CD4-positive, alpha-beta memory T cell (primary cell): ENCODE measurements at regions not wholly inside any gene's neighbourhood (a gene's known extent, or its start where the extent isn't known, plus 50 kb on each side); places are given as distances from the start of the nearest gene placed in this dataset.

Experiments
- CTCF ChIA-PET: fragments of 350-600 bp; sonication (Branson Sonifier 250); formaldehyde crosslinking; loops from one replicate; lab custom pipeline; 2021; ENCODE audit warnings: inconsistent platforms; ENCODE audit not compliant: partially characterized antibody; lab: Charles Lee
- POLR2A ChIA-PET: fragments of 350-600 bp; sonication (Branson Sonifier 250); formaldehyde crosslinking; loops from one replicate; lab custom pipeline; 2021; ENCODE audit not compliant: partially characterized antibody; lab: Charles Lee
- DNase-seq, 5 donors: peaks; one replicate each; pipeline versions ENCODE4 v3.0.0 to v3.0.0-alpha.2; 2020 to 2022; ENCODE audit warnings: mixed read lengths in 1 of 5
- H3K27ac ChIP-seq: one replicate; pipeline ENCODE4 v1.7.0; 2013; ENCODE audit warnings: low read depth, low read length
- H3K27me3 ChIP-seq: 2 replicates; pipeline ENCODE4 v1.7.0; 2013; ENCODE audit warnings: mild to moderate bottlenecking, low read length, moderate library complexity; ENCODE audit not compliant: insufficient read depth
- H3K36me3 ChIP-seq: 2 replicates; pipeline ENCODE4 v1.7.0; 2013; ENCODE audit warnings: mild to moderate bottlenecking, low read length, moderate library complexity; ENCODE audit not compliant: insufficient read depth
- H3K4me1 ChIP-seq: 2 replicates; pipeline ENCODE4 v1.7.0; 2013; ENCODE audit warnings: mild to moderate bottlenecking, low read length, moderate library complexity; ENCODE audit not compliant: insufficient read depth
- H3K4me3 ChIP-seq, 2 donors: one replicate each; pipeline ENCODE4 v1.7.0; 2013; ENCODE audit warnings: low read length in 2 of 2, mild to moderate bottlenecking in 1 of 2
- H3K9me3 ChIP-seq, 2 donors: one replicate each; pipeline ENCODE4 v1.7.0; 2013; ENCODE audit warnings: low read length in 2 of 2, control low read depth in 1 of 2; ENCODE audit not compliant: control insufficient read depth in 1 of 2
- H3K27ac Mint-ChIP-seq, 7 donors: one replicate each; pipeline ENCODE4 v1.8.0; 2020 to 2021; ENCODE audit warnings: mixed read lengths in 7 of 7, mild to moderate bottlenecking in 6 of 7, inconsistent platforms in 3 of 7, moderate library complexity in 3 of 7
- H3K27me3 Mint-ChIP-seq, 2 donors: one replicate each; pipeline ENCODE4 v1.8.0; 2020 to 2021; ENCODE audit warnings: mixed read lengths in 2 of 2
- H3K36me3 Mint-ChIP-seq, 2 donors: one replicate each; pipeline ENCODE4 v1.8.0; 2020 to 2021; ENCODE audit warnings: mixed read lengths in 2 of 2, inconsistent platforms in 1 of 2, mild to moderate bottlenecking in 1 of 2
- H3K4me1 Mint-ChIP-seq, 4 donors: one replicate each; pipeline ENCODE4 v1.8.0; 2020 to 2021; ENCODE audit warnings: mixed read lengths in 4 of 4, mild to moderate bottlenecking in 1 of 4
- H3K4me3 Mint-ChIP-seq, 8 donors: one replicate each; pipeline ENCODE4 v1.8.0; 2020 to 2021; ENCODE audit warnings: mixed read lengths in 8 of 8, mild to moderate bottlenecking in 7 of 8, moderate library complexity in 6 of 8, inconsistent platforms in 3 of 8
- H3K9me3 Mint-ChIP-seq, 8 donors: one replicate each; pipeline ENCODE4 v1.8.0; 2020 to 2021; ENCODE audit warnings: mixed read lengths in 8 of 8, mild to moderate bottlenecking in 5 of 8, inconsistent platforms in 3 of 8, moderate library complexity in 1 of 8
- intact Hi-C: fragments of 100-400 bp; cut with micrococcal nuclease; formaldehyde crosslinking; loops from one replicate; pipeline ENCODE4 v1.15.1; 2023

DNA sequence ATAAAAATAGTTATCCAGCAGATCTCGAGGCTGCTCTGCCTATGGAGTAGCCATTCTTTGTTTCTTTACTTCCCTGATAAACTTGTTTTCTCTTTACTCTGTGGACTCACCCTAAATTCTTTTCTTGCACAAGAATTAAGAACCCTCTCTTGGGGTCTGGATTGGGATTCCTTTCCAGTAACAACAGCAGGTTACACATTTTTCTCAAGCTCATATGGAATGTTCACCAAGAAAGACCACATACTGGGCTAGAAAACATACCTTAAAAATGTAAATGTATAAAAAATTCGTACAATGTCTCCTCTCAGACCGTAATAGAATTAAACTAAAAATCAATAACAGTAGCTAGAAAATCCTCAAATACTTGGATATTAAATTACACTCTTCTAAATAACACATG, 299.2 kb downstream of the CNTN3 start:
- ChIA-PET CTCF (no interaction called here), POLR2A (no interaction called here)
- no peak overlapping the region for H3K27ac Mint-ChIP-seq
- peaks cover 2 to 24% (median 15%) of the 10 kb centered on the region in 8 donors for H3K9me3 Mint-ChIP-seq
- H3K4me1 Mint-ChIP-seq = no peaks in the 10 kb centered on the region
- no peak for DNase-seq
- Histone ChIP-seq H3K27ac (no peak overlapping the region), H3K27me3 (no peaks in the 10 kb centered on the region), H3K4me1 (no peaks in the 10 kb centered on the region), H3K36me3 (no peaks in the 10 kb centered on the region), H3K9me3 (no peaks in the 10 kb centered on the region), H3K4me3 (no peak overlapping the region)
- H3K4me3 Mint-ChIP-seq = no peak overlapping the region
- intact Hi-C loops = no loop called here
- no peaks in the 10 kb centered on the region for H3K36me3 Mint-ChIP-seq
- H3K27me3 Mint-ChIP-seq = no peaks in the 10 kb centered on the region

DNA sequence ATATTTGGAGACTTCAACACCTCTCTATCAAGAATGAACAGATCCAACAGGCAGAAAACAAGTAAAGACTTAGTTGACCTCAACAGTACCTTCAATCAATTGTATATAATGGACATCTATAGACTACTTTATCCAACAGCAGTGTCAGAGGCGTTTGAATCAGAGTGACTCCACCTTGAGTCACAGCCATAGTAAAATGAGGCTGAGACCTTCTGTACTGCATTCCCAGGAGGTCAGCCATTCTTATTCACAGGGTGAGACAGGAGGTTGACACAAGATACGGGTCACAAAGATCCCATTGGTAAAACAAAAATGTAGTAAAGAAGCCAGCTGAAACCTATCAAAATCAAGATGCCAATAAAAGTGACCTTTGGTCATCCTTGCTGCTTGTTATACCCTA, 299.8 kb downstream of the CNTN3 start:
- DNase-seq = no peak
- POLR2A ChIA-PET = no interaction called here

DNA sequence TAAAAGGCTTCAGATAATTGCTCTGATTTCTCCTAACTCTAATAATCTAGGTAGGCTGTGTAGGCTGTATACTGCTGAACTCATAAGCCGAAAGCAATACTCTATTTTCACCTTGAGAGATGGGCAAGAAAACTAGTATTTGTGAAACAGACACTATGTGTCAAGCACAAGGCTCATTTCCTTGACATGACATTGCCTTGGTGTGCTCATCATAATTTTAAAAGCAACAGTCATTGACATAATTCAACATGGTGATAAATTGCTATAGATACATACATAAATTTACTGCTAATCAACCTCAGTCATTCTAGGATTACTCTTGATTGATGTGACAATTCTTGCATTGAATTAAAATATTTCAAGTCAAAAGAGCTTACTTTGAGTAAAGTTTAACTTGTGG, 304.7 kb downstream of the CNTN3 start:
- Mint-ChIP-seq H3K36me3 (no peaks in the 10 kb centered on the region), H3K9me3 (peaks cover 0 to 19% (median 12%) of the 10 kb centered on the region in 8 donors), H3K4me1 (no peaks in the 10 kb centered on the region), H3K27ac (no peak overlapping the region), H3K27me3 (no peaks in the 10 kb centered on the region), H3K4me3 (no peak overlapping the region)
- H3K4me3 ChIP-seq = no peak overlapping the region
- no peaks in the 10 kb centered on the region for H3K27me3 ChIP-seq
- ChIA-PET POLR2A (no interaction called here), CTCF (no interaction called here)
- intact Hi-C loops = no loop called here
- no peaks in the 10 kb centered on the region for H3K4me1 ChIP-seq
- no peaks in the 10 kb centered on the region for H3K9me3 ChIP-seq
- no peaks in the 10 kb centered on the region for H3K36me3 ChIP-seq
- no peak overlapping the region for H3K27ac ChIP-seq
- DNase-seq = no peak

More for the DNA sequence above, 299.8 kb downstream of the CNTN3 start:
- H3K27ac Mint-ChIP-seq = no peak overlapping the region
- no peaks in the 10 kb centered on the region for H3K9me3 ChIP-seq
- no peaks in the 10 kb centered on the region for H3K36me3 Mint-ChIP-seq
- no peaks in the 10 kb centered on the region for H3K27me3 ChIP-seq
- no peaks in the 10 kb centered on the region for H3K4me1 Mint-ChIP-seq
- H3K4me3 Mint-ChIP-seq = no peak overlapping the region
- H3K27me3 Mint-ChIP-seq = no peaks in the 10 kb centered on the region
- no peak overlapping the region for H3K4me3 ChIP-seq
- intact Hi-C loops = no loop called here
- CTCF ChIA-PET = no interaction called here
- H3K36me3 ChIP-seq = no peaks in the 10 kb centered on the region
- no peak overlapping the region for H3K27ac ChIP-seq
- peaks cover 2 to 23% (median 15%) of the 10 kb centered on the region in 8 donors for H3K9me3 Mint-ChIP-seq
- H3K4me1 ChIP-seq = no peaks in the 10 kb centered on the region

DNA sequence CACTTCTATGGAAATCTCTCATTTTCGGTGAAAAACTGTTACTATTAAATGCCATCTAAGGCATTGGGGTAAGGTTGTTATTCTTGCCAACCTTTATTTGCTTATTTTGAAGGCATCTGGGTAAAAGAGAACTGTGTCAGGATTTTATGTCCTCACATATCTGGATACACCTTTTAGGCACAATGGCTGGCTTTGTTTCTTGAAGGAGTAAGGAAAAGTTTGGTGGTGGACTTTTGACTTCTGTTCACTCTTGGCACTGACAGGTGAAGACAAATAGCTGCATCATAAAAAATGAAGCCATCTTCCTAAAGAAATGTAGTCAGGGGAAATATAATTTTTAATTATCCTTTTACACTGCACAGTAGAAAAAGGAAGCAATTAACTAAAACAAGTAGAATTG, 310.0 kb downstream of the CNTN3 start:
- Histone ChIP-seq H3K4me3 (no peak overlapping the region), H3K9me3 (no peaks in the 10 kb centered on the region), H3K36me3 (no peaks in the 10 kb centered on the region), H3K27ac (no peak overlapping the region), H3K27me3 (no peaks in the 10 kb centered on the region), H3K4me1 (no peaks in the 10 kb centered on the region)
- no peak for DNase-seq
- ChIA-PET POLR2A (no interaction called here), CTCF (no interaction called here)
- H3K27ac Mint-ChIP-seq = no peak overlapping the region
- H3K9me3 Mint-ChIP-seq = peaks cover 0 to 6% (median 4%) of the 10 kb centered on the region in 8 donors
- H3K27me3 Mint-ChIP-seq = no peaks in the 10 kb centered on the region
- H3K36me3 Mint-ChIP-seq = no peaks in the 10 kb centered on the region
- intact Hi-C loops = no loop called here
- no peak overlapping the region for H3K4me3 Mint-ChIP-seq
- no peaks in the 10 kb centered on the region for H3K4me1 Mint-ChIP-seq

DNA sequence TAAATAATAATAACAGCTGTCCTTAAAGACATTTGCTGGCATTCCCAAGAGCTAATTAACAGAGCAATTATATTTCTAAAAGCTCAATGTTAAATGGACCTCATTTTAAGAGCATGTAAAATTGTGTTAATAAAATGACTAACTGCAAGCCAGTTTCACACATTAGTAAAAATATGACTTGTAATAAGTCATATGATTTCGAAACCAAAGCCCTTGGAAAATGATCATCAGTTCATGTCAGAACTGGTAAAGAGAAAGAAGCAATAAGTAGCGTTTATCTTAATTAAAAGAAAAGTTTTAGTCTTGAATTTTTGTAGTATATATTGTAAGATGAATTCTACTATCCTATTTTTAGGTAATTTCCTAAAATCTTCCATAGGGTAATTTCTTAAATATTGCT, 310.7 kb downstream of the CNTN3 start:
- intact Hi-C loops = no loop called here
- no peak overlapping the region for H3K4me3 Mint-ChIP-seq
- Histone ChIP-seq H3K27ac (no peak overlapping the region), H3K4me3 (no peak overlapping the region), H3K9me3 (no peaks in the 10 kb centered on the region), H3K36me3 (no peaks in the 10 kb centered on the region), H3K27me3 (no peaks in the 10 kb centered on the region), H3K4me1 (no peaks in the 10 kb centered on the region)
- H3K27me3 Mint-ChIP-seq = no peaks in the 10 kb centered on the region
- DNase-seq = no peak
- ChIA-PET CTCF (no interaction called here), POLR2A (no interaction called here)
- H3K27ac Mint-ChIP-seq = no peak overlapping the region
- peaks cover 0 to 7% (median 4%) of the 10 kb centered on the region in 8 donors for H3K9me3 Mint-ChIP-seq
- no peaks in the 10 kb centered on the region for H3K4me1 Mint-ChIP-seq
- no peaks in the 10 kb centered on the region for H3K36me3 Mint-ChIP-seq

DNA sequence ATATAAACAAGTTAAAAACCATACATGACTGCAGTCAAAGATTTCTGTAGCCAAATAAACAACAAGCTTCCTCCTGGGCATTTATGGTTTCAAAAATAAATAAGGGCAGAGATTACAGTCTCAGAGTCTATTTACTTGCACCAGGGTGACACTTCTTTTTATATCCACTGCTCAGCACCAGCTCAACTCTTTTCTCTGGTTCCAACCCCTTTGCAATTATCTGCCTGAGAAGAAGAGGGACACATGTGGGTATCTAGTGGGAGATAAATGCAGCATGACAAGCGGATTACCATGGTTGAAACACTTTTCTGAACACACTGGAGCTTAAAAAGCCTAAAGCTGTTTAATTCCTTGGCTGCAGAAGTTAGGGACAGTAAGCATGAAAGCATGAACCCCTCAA, 311.5 kb downstream of the CNTN3 start:
- no peaks in the 10 kb centered on the region for H3K27me3 ChIP-seq
- CTCF ChIA-PET = no interaction called here
- Mint-ChIP-seq H3K9me3 (peaks cover 0 to 8% (median 6%) of the 10 kb centered on the region in 8 donors), H3K4me1 (no peaks in the 10 kb centered on the region), H3K27ac (no peak overlapping the region), H3K4me3 (no peak overlapping the region), H3K27me3 (no peaks in the 10 kb centered on the region), H3K36me3 (no peaks in the 10 kb centered on the region)
- no peaks in the 10 kb centered on the region for H3K4me1 ChIP-seq
- intact Hi-C loops = no loop called here
- H3K27ac ChIP-seq = no peak overlapping the region
- no peak overlapping the region for H3K4me3 ChIP-seq
- H3K9me3 ChIP-seq = no peaks in the 10 kb centered on the region
- POLR2A ChIA-PET = no interaction called here
- H3K36me3 ChIP-seq = no peaks in the 10 kb centered on the region
- DNase-seq = no peak

DNA sequence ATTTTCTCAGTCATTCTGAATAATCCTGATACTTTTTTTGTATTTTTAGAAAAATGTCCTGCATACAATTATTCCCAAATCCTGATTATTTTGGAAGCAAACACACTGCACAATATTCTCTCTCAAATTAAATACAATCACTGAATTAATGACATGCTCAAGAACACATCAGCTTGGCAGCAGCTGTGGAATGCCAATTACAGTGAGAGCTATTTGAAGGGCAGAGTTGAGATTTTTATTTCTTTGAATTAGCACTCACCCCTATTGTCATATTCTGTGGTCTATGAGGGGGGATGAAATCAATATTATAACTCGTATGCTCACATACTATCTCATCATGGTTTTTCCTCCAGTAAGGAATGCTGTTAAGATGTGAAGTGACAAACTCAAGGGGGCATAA, 312.2 kb downstream of the CNTN3 start:
- no peak overlapping the region for H3K4me3 Mint-ChIP-seq
- no peaks in the 10 kb centered on the region for H3K4me1 ChIP-seq
- H3K4me3 ChIP-seq = no peak overlapping the region
- no peaks in the 10 kb centered on the region for H3K36me3 Mint-ChIP-seq
- no peaks in the 10 kb centered on the region for H3K27me3 Mint-ChIP-seq
- no peak overlapping the region for H3K27ac ChIP-seq
- intact Hi-C loops = no loop called here
- peaks cover 0 to 14% (median 7%) of the 10 kb centered on the region in 8 donors for H3K9me3 Mint-ChIP-seq
- H3K9me3 ChIP-seq = no peaks in the 10 kb centered on the region
- POLR2A ChIA-PET = no interaction called here
- H3K4me1 Mint-ChIP-seq = no peaks in the 10 kb centered on the region
- DNase-seq = no peak
- CTCF ChIA-PET = no interaction called here
- H3K36me3 ChIP-seq = no peaks in the 10 kb centered on the region
- H3K27me3 ChIP-seq = no peaks in the 10 kb centered on the region
- no peak overlapping the region for H3K27ac Mint-ChIP-seq

DNA sequence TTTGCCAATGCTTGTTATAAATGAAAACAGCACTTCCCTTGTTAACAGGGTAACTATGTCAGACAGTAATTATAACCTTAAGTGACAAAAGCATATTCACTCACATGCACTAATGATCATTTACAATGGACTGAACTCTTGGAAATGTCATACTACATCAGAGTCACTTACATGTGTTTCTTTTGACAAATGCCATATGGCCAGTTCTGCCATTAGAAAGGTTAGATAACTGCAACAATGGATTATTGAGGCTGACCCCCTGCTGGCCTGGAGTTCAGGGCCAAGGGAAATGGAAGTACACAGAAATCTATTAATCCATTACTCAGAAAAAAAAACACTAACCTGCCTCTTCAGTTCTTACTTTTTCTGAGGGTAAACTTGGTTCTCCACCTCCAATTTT, 313.4 kb downstream of the CNTN3 start:
- Mint-ChIP-seq H3K27me3 (no peaks in the 10 kb centered on the region), H3K4me1 (no peaks in the 10 kb centered on the region), H3K4me3 (no peak overlapping the region), H3K27ac (no peak overlapping the region), H3K36me3 (no peaks in the 10 kb centered on the region), H3K9me3 (peaks cover 0 to 18% (median 6%) of the 10 kb centered on the region in 8 donors)
- Histone ChIP-seq H3K4me1 (no peaks in the 10 kb centered on the region), H3K9me3 (no peaks in the 10 kb centered on the region), H3K4me3 (no peak overlapping the region), H3K27me3 (no peaks in the 10 kb centered on the region), H3K27ac (no peak overlapping the region), H3K36me3 (no peaks in the 10 kb centered on the region)
- POLR2A ChIA-PET = no interaction called here
- no peak for DNase-seq
- intact Hi-C loops = no loop called here
- CTCF ChIA-PET = no interaction called here
